ENCODE measurements at regions not wholly inside any gene's neighbourhood (a gene's known extent, or its start where the extent isn't known, plus 50 kb on each side); places are given as distances from the start of the nearest gene placed in this dataset.

- TF ChIP-seq TCF12 (IDR thresholded peaks at IDR 0.05; ENCODE audit: low read depth) (no peak), CEBPB (IDR thresholded peaks at IDR 0.05) (no peak), CREB1 (IDR thresholded peaks at IDR 0.05; ENCODE audit: low read depth) (no peak), REST (IDR thresholded peaks at IDR 0.05; ENCODE audit: low read depth) (no peak), MAX (IDR thresholded peaks at IDR 0.05) (no peak), TAF1 (IDR thresholded peaks at IDR 0.05; ENCODE audit: low read depth) (no peak), EP300 (IDR thresholded peaks at IDR 0.05; ENCODE audit: borderline replicate concordance) (no peak), NFIC (IDR thresholded peaks at IDR 0.05) (no peak), RAD21 (IDR thresholded peaks at IDR 0.05; ENCODE audit: low read depth) (no peak), TEAD4 (IDR thresholded peaks at IDR 0.05) (no peak), EGR1 (IDR thresholded peaks at IDR 0.05) (no peak)
These were observed 1070.7 kb downstream of the UQCRFS1 start for GRCh38 chr19:28142258-28142657.

Data from Ishikawa (cell line).